ENCODE measurements at regions not wholly inside any gene's neighbourhood (a gene's known extent, or its start where the extent isn't known, plus 50 kb on each side); places are given as distances from the start of the nearest gene placed in this dataset.

DNA sequence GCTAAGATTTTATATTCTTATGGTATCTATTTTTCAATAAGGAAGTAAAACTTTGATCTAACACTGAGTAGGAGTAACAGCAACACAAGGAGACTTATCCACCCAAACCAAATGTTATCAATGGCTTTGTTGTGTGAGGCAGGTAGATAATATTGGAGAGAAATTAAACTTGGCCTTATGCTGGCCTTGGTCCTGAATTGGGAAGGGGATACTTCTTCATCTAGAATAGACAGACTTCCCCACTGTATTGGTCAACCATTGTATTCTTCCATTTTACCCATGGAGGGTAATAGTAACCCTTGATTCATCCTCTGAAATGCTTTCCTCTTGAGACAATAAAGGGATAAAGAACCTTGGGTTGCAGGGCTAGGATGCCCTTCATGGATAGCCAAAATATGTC, 76.3 kb upstream of the ANKFN1 start:
- TF ChIP-seq POLR2AphosphoS5 (IDR thresholded peaks at IDR 0.05) (no peak), POLR2A (IDR thresholded peaks at IDR 0.05) (no peak)
- TF ChIP-seq, protein P1, sequence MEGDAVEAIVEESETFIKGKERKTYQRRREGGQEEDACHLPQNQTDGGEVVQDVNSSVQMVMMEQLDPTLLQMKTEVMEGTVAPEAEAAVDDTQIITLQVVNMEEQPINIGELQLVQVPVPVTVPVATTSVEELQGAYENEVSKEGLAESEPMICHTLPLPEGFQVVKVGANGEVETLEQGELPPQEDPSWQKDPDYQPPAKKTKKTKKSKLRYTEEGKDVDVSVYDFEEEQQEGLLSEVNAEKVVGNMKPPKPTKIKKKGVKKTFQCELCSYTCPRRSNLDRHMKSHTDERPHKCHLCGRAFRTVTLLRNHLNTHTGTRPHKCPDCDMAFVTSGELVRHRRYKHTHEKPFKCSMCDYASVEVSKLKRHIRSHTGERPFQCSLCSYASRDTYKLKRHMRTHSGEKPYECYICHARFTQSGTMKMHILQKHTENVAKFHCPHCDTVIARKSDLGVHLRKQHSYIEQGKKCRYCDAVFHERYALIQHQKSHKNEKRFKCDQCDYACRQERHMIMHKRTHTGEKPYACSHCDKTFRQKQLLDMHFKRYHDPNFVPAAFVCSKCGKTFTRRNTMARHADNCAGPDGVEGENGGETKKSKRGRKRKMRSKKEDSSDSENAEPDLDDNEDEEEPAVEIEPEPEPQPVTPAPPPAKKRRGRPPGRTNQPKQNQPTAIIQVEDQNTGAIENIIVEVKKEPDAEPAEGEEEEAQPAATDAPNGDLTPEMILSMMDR (IDR thresholded peaks at IDR 0.05): no peak
